ENCODE measurements at regions not wholly inside any gene's neighbourhood (a gene's known extent, or its start where the extent isn't known, plus 50 kb on each side); places are given as distances from the start of the nearest gene placed in this dataset.
"Not testable (repeated sequence)": the region's sequence is repeated elsewhere in the genome, so short reads cannot be mapped to it uniquely, and the experiment has no call there.

GRCh38 chr2:209062210-209062609 is 361.6 kb upstream of the MAP2 start:
- no peak for DNase-seq

- no peak for DNase-seq
Observed at GRCh38 chr2:209070262-209070661, 353.6 kb upstream of the MAP2 start.

GRCh38 chr2:209073151-209073550 is 350.7 kb upstream of the MAP2 start:
- DNase-seq = no peak

GRCh38 chr2:209074711-209075110 is 349.1 kb upstream of the MAP2 start:
- no peak for DNase-seq

- DNase-seq = no peak
Observed at GRCh38 chr2:209076151-209076550, 347.7 kb upstream of the MAP2 start.

- no peak for DNase-seq
Observed at GRCh38 chr2:209086761-209087160, 337.1 kb upstream of the MAP2 start.

- DNase-seq = no peak
Observed at GRCh38 chr2:209091056-209091455, 332.8 kb upstream of the MAP2 start.

GRCh38 chr2:209094221-209094620 is 329.6 kb upstream of the MAP2 start:
- DNase-seq = no peak

- DNase-seq = no peak
Observed at GRCh38 chr2:209095432-209095831, 328.4 kb upstream of the MAP2 start.

- no peak for DNase-seq
Observed at GRCh38 chr2:209097168-209097567, 326.7 kb upstream of the MAP2 start.

- no peak for DNase-seq
Observed at GRCh38 chr2:209102319-209102718, 321.5 kb upstream of the MAP2 start.

GRCh38 chr2:209113026-209113425 is 310.8 kb upstream of the MAP2 start:
- DNase-seq = no peak

- no peak for DNase-seq
Observed at GRCh38 chr2:209114588-209115240, 309.1 kb upstream of the MAP2 start.

- peak in 1 of 3 donors; percentile 3 for DNase-seq
Observed at GRCh38 chr2:209121691-209122090, 302.2 kb upstream of the MAP2 start.

- no peak for DNase-seq
Observed at GRCh38 chr2:209125291-209125690, 298.6 kb upstream of the MAP2 start.

GRCh38 chr2:209138079-209138478 is 285.8 kb upstream of the MAP2 start:
- DNase-seq = no peak

- DNase-seq = no peak
Observed at GRCh38 chr2:209141142-209141541, 282.7 kb upstream of the MAP2 start.

GRCh38 chr2:209141818-209142217 is 282.0 kb upstream of the MAP2 start:
- DNase-seq = no peak

- DNase-seq = not testable (repeated sequence)
Observed at GRCh38 chr2:209145220-209145691, 278.6 kb upstream of the MAP2 start.

- peak in 1 of 3 donors; percentile 28 for DNase-seq
Observed at GRCh38 chr2:209145941-209146681, 277.7 kb upstream of the MAP2 start.

- peak in 1 of 3 donors; percentile 5 for DNase-seq
Observed at GRCh38 chr2:209146682-209147320, 277.0 kb upstream of the MAP2 start.

- DNase-seq = no peak
Observed at GRCh38 chr2:209147981-209148380, 275.9 kb upstream of the MAP2 start.

All from muscle of back (tissue), 3 donors.